ENCODE measurements at regions not wholly inside any gene's neighbourhood (a gene's known extent, or its start where the extent isn't known, plus 50 kb on each side); places are given as distances from the start of the nearest gene placed in this dataset.

DNA sequence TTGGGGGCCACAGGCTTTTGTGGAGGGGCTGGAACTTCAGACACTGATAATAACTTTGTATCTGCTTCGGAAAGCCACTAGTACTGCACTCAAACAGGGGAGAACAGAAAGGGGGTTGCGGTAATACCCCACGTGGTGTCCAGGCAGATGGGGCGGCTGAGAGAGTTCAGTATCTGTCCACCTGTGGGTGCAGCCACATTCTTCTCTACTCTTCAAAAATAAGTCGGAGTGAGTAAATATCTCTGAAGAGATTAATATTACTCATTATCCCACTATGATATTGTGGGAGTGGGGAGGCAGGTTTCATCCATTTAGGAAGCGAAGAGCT is 102.1 kb upstream of the SSBP2 start:
- no peak for TF ChIP-seq POLR2AphosphoS5 (IDR thresholded peaks at IDR 0.05; ENCODE audit: low read depth, low read length)
- TF ChIP-seq ZFAT (CRISPR knock-in tag; conservative IDR thresholded peaks at IDR 0.05): no peak
- TF ChIP-seq, protein P1, sequence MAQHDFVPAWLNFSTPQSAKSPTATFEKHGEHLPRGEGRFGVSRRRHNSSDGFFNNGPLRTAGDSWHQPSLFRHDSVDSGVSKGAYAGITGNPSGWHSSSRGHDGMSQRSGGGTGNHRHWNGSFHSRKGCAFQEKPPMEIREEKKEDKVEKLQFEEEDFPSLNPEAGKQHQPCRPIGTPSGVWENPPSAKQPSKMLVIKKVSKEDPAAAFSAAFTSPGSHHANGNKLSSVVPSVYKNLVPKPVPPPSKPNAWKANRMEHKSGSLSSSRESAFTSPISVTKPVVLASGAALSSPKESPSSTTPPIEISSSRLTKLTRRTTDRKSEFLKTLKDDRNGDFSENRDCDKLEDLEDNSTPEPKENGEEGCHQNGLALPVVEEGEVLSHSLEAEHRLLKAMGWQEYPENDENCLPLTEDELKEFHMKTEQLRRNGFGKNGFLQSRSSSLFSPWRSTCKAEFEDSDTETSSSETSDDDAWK (CRISPR knock-in tag; IDR thresholded peaks at IDR 0.05): no peak
- no peak for TF ChIP-seq SMARCC2 (IDR thresholded peaks at IDR 0.05)
- TF ChIP-seq, protein P2, sequence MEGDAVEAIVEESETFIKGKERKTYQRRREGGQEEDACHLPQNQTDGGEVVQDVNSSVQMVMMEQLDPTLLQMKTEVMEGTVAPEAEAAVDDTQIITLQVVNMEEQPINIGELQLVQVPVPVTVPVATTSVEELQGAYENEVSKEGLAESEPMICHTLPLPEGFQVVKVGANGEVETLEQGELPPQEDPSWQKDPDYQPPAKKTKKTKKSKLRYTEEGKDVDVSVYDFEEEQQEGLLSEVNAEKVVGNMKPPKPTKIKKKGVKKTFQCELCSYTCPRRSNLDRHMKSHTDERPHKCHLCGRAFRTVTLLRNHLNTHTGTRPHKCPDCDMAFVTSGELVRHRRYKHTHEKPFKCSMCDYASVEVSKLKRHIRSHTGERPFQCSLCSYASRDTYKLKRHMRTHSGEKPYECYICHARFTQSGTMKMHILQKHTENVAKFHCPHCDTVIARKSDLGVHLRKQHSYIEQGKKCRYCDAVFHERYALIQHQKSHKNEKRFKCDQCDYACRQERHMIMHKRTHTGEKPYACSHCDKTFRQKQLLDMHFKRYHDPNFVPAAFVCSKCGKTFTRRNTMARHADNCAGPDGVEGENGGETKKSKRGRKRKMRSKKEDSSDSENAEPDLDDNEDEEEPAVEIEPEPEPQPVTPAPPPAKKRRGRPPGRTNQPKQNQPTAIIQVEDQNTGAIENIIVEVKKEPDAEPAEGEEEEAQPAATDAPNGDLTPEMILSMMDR (CRISPR knock-in tag; IDR thresholded peaks at IDR 0.05): no peak
- TF ChIP-seq, protein P3, sequence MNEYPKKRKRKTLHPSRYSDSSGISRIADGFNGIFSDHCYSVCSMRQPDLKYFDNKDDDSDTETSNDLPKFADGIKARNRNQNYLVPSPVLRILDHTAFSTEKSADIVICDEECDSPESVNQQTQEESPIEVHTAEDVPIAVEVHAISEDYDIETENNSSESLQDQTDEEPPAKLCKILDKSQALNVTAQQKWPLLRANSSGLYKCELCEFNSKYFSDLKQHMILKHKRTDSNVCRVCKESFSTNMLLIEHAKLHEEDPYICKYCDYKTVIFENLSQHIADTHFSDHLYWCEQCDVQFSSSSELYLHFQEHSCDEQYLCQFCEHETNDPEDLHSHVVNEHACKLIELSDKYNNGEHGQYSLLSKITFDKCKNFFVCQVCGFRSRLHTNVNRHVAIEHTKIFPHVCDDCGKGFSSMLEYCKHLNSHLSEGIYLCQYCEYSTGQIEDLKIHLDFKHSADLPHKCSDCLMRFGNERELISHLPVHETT (CRISPR knock-in tag; conservative IDR thresholded peaks at IDR 0.05): no peak
- no peak for TF ChIP-seq ZNF652 (CRISPR knock-in tag; IDR thresholded peaks at IDR 0.05; ENCODE audit: borderline replicate concordance, low read depth)
- no peak for TF ChIP-seq CREB1 (IDR thresholded peaks at IDR 0.05)
- TF ChIP-seq CREB1 (CRISPR knock-in tag; IDR thresholded peaks at IDR 0.05): no peak
- TF ChIP-seq, protein P4, sequence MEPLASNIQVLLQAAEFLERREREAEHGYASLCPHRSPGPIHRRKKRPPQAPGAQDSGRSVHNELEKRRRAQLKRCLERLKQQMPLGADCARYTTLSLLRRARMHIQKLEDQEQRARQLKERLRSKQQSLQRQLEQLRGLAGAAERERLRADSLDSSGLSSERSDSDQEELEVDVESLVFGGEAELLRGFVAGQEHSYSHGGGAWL (CRISPR knock-in tag; IDR thresholded peaks at IDR 0.05): no peak
- TF ChIP-seq ZNF136 (CRISPR knock-in tag; IDR thresholded peaks at IDR 0.05; ENCODE audit: low read depth): no peak

All from HepG2 (cell line).